ENCODE measurements at regions not wholly inside any gene's neighbourhood (a gene's known extent, or its start where the extent isn't known, plus 50 kb on each side); places are given as distances from the start of the nearest gene placed in this dataset.

DNA sequence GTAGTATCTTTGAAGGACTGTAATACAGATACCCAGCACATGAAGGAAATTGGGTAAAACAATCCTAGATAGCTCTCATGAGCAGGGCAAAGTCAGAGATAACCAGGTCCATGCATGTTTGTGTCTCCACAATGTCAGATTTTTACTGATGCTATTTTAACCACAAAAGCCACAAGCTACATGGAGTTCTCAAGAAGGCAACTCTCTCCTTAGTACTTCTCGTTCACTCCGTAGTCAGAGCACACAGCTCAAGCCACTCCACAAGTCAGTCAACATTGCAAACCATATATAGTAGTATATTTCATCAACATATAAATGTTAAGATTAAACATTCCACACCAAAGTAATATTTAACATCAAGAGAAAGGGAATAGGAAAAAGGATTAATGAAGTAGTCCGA lies 98.0 kb upstream of the PIK3CG start:
- TF ChIP-seq, protein P1, sequence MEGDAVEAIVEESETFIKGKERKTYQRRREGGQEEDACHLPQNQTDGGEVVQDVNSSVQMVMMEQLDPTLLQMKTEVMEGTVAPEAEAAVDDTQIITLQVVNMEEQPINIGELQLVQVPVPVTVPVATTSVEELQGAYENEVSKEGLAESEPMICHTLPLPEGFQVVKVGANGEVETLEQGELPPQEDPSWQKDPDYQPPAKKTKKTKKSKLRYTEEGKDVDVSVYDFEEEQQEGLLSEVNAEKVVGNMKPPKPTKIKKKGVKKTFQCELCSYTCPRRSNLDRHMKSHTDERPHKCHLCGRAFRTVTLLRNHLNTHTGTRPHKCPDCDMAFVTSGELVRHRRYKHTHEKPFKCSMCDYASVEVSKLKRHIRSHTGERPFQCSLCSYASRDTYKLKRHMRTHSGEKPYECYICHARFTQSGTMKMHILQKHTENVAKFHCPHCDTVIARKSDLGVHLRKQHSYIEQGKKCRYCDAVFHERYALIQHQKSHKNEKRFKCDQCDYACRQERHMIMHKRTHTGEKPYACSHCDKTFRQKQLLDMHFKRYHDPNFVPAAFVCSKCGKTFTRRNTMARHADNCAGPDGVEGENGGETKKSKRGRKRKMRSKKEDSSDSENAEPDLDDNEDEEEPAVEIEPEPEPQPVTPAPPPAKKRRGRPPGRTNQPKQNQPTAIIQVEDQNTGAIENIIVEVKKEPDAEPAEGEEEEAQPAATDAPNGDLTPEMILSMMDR (IDR thresholded peaks at IDR 0.05): no peak
- no peak for TF ChIP-seq POLR2A (IDR thresholded peaks at IDR 0.05)
